ENCODE measurements at regions not wholly inside any gene's neighbourhood (a gene's known extent, or its start where the extent isn't known, plus 50 kb on each side); places are given as distances from the start of the nearest gene placed in this dataset.

- TF ChIP-seq ZNF699 (CRISPR knock-in tag; IDR thresholded peaks at IDR 0.05; ENCODE audit: insufficient replicate concordance) (no peak), FOSL1 (tag; conservative IDR thresholded peaks at IDR 0.05) (no peak), CTCF (IDR thresholded peaks at IDR 0.05 in 2 of 3, conservative IDR thresholded peaks at IDR 0.05 in 1 of 3; ENCODE audit: insufficient read depth in 2 of 3, low read depth in 1 of 3, low read length in 3 of 3) (no peak), KLF6 (CRISPR knock-in tag; IDR thresholded peaks at IDR 0.05; ENCODE audit: borderline replicate concordance) (no peak)
These were observed 67.8 kb upstream of the HDAC4 start for GRCh38 chr2:239468491-239469105.
